IMR-90 (cell line): ENCODE measurements at regions not wholly inside any gene's neighbourhood (a gene's known extent, or its start where the extent isn't known, plus 50 kb on each side); places are given as distances from the start of the nearest gene placed in this dataset.
A peak's percentile ranks its signal among the peaks of the same experiment; 100 is the strongest.

ENCODE experiments used
- ATAC-seq: fragments of 200-7000 bp; cut with Tn5 transposase; 2 replicates; pipeline ENCODE4 v1.9.1; 2020; ENCODE audit warnings: low read depth, mild to moderate bottlenecking, moderate library complexity
- BruUV-seq: library from RNA; stranded (reverse); fragments of 400-500 nt; replicated peaks from 2 replicates; lab custom pipeline; 2021; lab: Mats Ljungman, UMichigan
- CTCF ChIA-PET: fragments of 300-600 bp; formaldehyde crosslinking; extraction: SDS; loops from one replicate; lab custom pipeline; 2021; ENCODE audit warnings: antibody characterized with exemption; lab: Yijun Ruan, JAX
- POLR2A ChIA-PET: fragments of 300-600 bp; sonication (Branson Sonifier 250); formaldehyde crosslinking; loops from one replicate; lab custom pipeline; 2022; ENCODE audit warnings: antibody characterized with exemption; ENCODE audit not compliant: unreplicated experiment; lab: Charles Lee
- DNase-seq: peaks from one replicate; pipeline ENCODE4 v3.0.0; 2013
- H2AFZ ChIP-seq: replicated peaks from 2 replicates; pipeline ENCODE3; 2013; ENCODE audit warnings: low read length, mild to moderate bottlenecking; ENCODE audit not compliant: poor library complexity
- H2AK5ac ChIP-seq: 2 replicates; pipeline ENCODE4 v1.6.1; 2013; ENCODE audit warnings: low read depth, low read length, inconsistent platforms
- H2AK9ac ChIP-seq: replicated peaks from 2 replicates; pipeline ENCODE3; 2013; ENCODE audit warnings: mild to moderate bottlenecking, low read depth, low read length, moderate library complexity; ENCODE audit not compliant: poor library complexity
- H2BK120ac ChIP-seq: 2 replicates; pipeline ENCODE4 v1.6.1; 2013; ENCODE audit warnings: low read depth, low read length, inconsistent platforms
- H2BK15ac ChIP-seq: 3 replicates; pipeline ENCODE4 v1.6.1; 2013; ENCODE audit warnings: low read depth, low read length, inconsistent platforms
- H2BK20ac ChIP-seq: 2 replicates; pipeline ENCODE4 v1.6.1; 2013; ENCODE audit warnings: low read depth, mild to moderate bottlenecking, inconsistent platforms, low read length, moderate library complexity
- H2BK5ac ChIP-seq: 2 replicates; pipeline ENCODE4 v1.6.1; 2013; ENCODE audit warnings: mild to moderate bottlenecking, low read depth, low read length, inconsistent platforms; ENCODE audit not compliant: poor library complexity, severe bottlenecking
- H3K14ac ChIP-seq: replicated peaks from 2 replicates; pipeline ENCODE4 v1.6.1; 2013; ENCODE audit warnings: low read depth, low read length, inconsistent platforms
- H3K18ac ChIP-seq: 2 replicates; pipeline ENCODE4 v1.6.1; 2013; ENCODE audit warnings: low read depth, low read length, control low read depth
- H3K23ac ChIP-seq: 2 replicates; pipeline ENCODE4 v1.6.1; 2013; ENCODE audit warnings: low read depth, low read length, inconsistent platforms
- H3K27ac ChIP-seq: 2 replicates; pipeline ENCODE4 v1.5.1; 2013; ENCODE audit warnings: mild to moderate bottlenecking, control low read depth, low read length; ENCODE audit not compliant: insufficient read depth
- H3K27me3 ChIP-seq: 2 replicates; pipeline ENCODE4 v1.6.1; 2013; ENCODE audit warnings: low read length; ENCODE audit not compliant: control insufficient read depth, insufficient read depth
- H3K36me3 ChIP-seq: 2 replicates; pipeline ENCODE4 v1.6.1; 2013; ENCODE audit warnings: low read length, mixed read lengths; ENCODE audit not compliant: control insufficient read depth, insufficient read depth
- H3K4ac ChIP-seq: 2 replicates; pipeline ENCODE4 v1.6.1; 2013; ENCODE audit warnings: low read depth, low read length, inconsistent platforms
- H3K4me1 ChIP-seq: 2 replicates; pipeline ENCODE4 v1.6.1; 2013; ENCODE audit warnings: low read length, mixed read lengths; ENCODE audit not compliant: control insufficient read depth, insufficient read depth
- H3K4me2 ChIP-seq: 2 replicates; pipeline ENCODE4 v1.6.1; 2013; ENCODE audit warnings: low read depth, mild to moderate bottlenecking, control low read depth, low read length, moderate library complexity
- H3K4me3 ChIP-seq: 2 replicates; pipeline ENCODE4 v1.5.1; 2013; ENCODE audit warnings: low read depth, mild to moderate bottlenecking, control low read depth, low read length, moderate library complexity; ENCODE audit not compliant: insufficient read depth
- H3K56ac ChIP-seq: 2 replicates; pipeline ENCODE4 v1.6.1; 2013; ENCODE audit warnings: low read length, inconsistent platforms; ENCODE audit not compliant: insufficient read depth; ENCODE audit errors: extremely low read depth
- H3K79me1 ChIP-seq, 2 experiments: 2 replicates each; pipeline ENCODE4 v1.6.1; 2013; ENCODE audit warnings: low read length in 2 of 2, inconsistent platforms in 1 of 2, low read depth in 1 of 2
- H3K9ac ChIP-seq: 2 replicates; pipeline ENCODE4 v1.6.1; 2013; ENCODE audit warnings: low read depth, low read length, control low read depth
- H3K9me1 ChIP-seq: 2 replicates; pipeline ENCODE4 v1.6.1; 2013; ENCODE audit warnings: low read length, inconsistent platforms; ENCODE audit not compliant: insufficient read depth
- H3K9me3 ChIP-seq: 2 replicates; pipeline ENCODE4 v1.6.1; 2013; ENCODE audit warnings: low read length; ENCODE audit not compliant: control insufficient read depth, insufficient read depth
- H4K20me1 ChIP-seq: 2 replicates; pipeline ENCODE4 v1.6.1; 2013; ENCODE audit warnings: low read length, inconsistent platforms; ENCODE audit not compliant: insufficient read depth
- H4K5ac ChIP-seq: 2 replicates; pipeline ENCODE4 v1.6.1; 2013; ENCODE audit warnings: mild to moderate bottlenecking, low read depth, low read length, control low read depth
- H4K8ac ChIP-seq, 2 experiments: 2 replicates each; pipeline ENCODE4 v1.6.1; 2013; ENCODE audit warnings: low read depth in 2 of 2, low read length in 2 of 2, control low read depth in 1 of 2, inconsistent platforms in 1 of 2
- H4K91ac ChIP-seq: 2 replicates; pipeline ENCODE4 v1.6.1; 2013; ENCODE audit warnings: low read depth, low read length, inconsistent platforms; ENCODE audit not compliant: insufficient read depth
- CHD1 ChIP-seq: IDR thresholded peaks from 2 replicates; pipeline ENCODE4 v1.6.1; 2012; ENCODE audit warnings: low read depth, low read length, improper control_type of control experiment
- MAFK ChIP-seq: IDR thresholded peaks from 2 replicates; pipeline ENCODE4 v1.6.1; 2012; ENCODE audit warnings: low read depth, low read length, improper control_type of control experiment
- NFE2L2 ChIP-seq: fragments of 150-350 bp; IDR thresholded peaks from 2 replicates; pipeline ENCODE4 v1.6.1; 2016; ENCODE audit warnings: low read depth, mild to moderate bottlenecking, low read length
- RAD21 ChIP-seq: IDR thresholded peaks from 2 replicates; pipeline ENCODE4 v1.6.1; 2012; ENCODE audit warnings: low read length, improper control_type of control experiment
- SMC3 ChIP-seq: fragments of 150-350 bp; IDR thresholded peaks from 2 replicates; pipeline ENCODE4 v1.6.1; 2016; ENCODE audit warnings: low read depth, mild to moderate bottlenecking, antibody characterized with exemption, low read length, moderate library complexity
- WGBS, 2 experiments: methylation state at CpG; one replicate each; pipeline versions ENCODE4 v1.1.5 to v1.1.7; 2013; ENCODE audit warnings: missing lambda C conversion rate in 2 of 2; ENCODE audit not compliant: insufficient read length in 1 of 2; ENCODE audit errors: extremely low coverage in 2 of 2; 5-methylcytosine and 5-hydroxymethylcytosine counted together
- dilution Hi-C: fragments of 300-500 bp; cut with HindIII; formaldehyde crosslinking; loops from one replicate; pipeline ENCODE4 v1.14.3; 2018; ENCODE audit warnings: low sequenced_read_pairs; ENCODE audit not compliant: unreplicated experiment
- in situ Hi-C: fragments of 300-500 bp; cut with MboI; formaldehyde crosslinking; loops from 3 replicates; pipeline ENCODE4 v1.14.3; 2019; ENCODE audit warnings: low sequenced_read_pairs, inconsistent platforms, mixed read lengths
- intact Hi-C: fragments of 100-400 bp; cut with micrococcal nuclease; formaldehyde crosslinking; loops from 2 replicates; pipeline ENCODE4 v1.10.0; 2022
- TF ChIP-seq, protein P1 (sequence below): conservative IDR thresholded peaks from 2 replicates; pipeline ENCODE4 v1.5.1; 2012; ENCODE audit warnings: mild to moderate bottlenecking, low read depth, low read length, improper control_type of control experiment

DNA sequence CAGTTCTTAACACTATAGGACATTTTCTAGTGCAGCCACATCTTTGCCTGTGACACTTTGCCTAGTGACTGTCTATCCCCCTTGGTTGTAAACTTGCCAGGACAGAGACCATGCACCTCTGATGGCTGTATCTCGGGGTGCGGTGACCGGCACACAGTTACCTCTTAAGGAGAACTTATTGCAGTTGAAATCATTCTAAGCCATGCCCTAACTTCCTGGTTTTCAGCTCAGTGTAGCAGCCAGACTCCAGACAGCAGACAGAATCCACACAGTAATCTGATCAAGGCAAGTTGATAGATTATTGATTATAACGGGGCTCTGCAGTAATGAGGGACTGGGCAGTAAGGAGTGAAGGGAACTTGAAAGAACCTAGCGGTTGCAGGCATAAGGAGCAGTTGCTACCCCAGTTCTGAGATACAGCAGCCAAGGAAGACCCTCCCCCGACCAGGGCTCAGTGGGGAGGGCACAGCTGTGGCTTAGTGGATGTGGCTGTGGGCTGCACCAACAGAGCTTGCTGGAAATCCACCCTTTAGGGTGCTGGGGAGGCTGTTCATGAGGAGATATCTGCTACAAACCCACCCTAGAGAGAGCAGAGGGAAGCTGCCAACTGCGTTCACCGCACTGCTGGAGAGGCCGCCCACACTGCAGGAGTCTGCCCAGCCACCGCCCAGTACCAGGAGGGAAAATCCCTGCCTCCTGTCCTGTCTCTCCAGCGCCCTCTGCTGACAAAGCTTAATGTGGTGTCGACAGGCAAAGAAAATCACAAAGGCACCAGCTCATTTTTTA lies 58.2 kb upstream of the BEGAIN start:
- H2BK120ac ChIP-seq, result no peak overlapping the region
- H3K27me3 ChIP-seq, result peaks cover 18% of the 10 kb centered on the region
- no peak overlapping the region for H2BK15ac ChIP-seq
- no peak overlapping the region for H3K23ac ChIP-seq
- dilution Hi-C loops, result no loop called here
- POLR2A ChIA-PET, result interaction anchor here (1.0 kb wide), 1 partner anchor 228 kb away, joined by 3 read pairs; no protein-coding TSS in a partner anchor
- H2AFZ ChIP-seq, result peak overlapping the region; percentile 87
- CTCF ChIA-PET, result interaction anchor here (0.5 to 3.0 kb wide), 17 partner anchors 8 to 263 kb away, joined by 3 to 26 read pairs (median 5); no protein-coding TSS in a partner anchor
- H3K4me2 ChIP-seq, result no peak overlapping the region; the same call in 1 of the 2 replicates
- no peak overlapping the region for H4K5ac ChIP-seq
- H3K9me3 ChIP-seq, result peaks cover 2% of the 10 kb centered on the region; the same call in 1 of the 2 replicates
- no peak overlapping the region for H3K9ac ChIP-seq
- H2BK20ac ChIP-seq, result no peak overlapping the region
- no peaks in the 10 kb centered on the region for H3K79me1 ChIP-seq
- H3K56ac ChIP-seq, result no peak overlapping the region
- no peak overlapping the region for H4K8ac ChIP-seq
- no TSS peak for BruUV-seq
- peaks cover 8% of the 10 kb centered on the region; the same call in 1 of the 2 replicates for H3K4me1 ChIP-seq
- intact Hi-C loops, result loop anchor here (1.0 kb wide), 2 partner anchors 228 to 260 kb away; no protein-coding TSS in a partner anchor
- H3K27ac ChIP-seq, result no peak overlapping the region
- H3K4me3 ChIP-seq, result no peak overlapping the region
- H3K36me3 ChIP-seq, result no peaks in the 10 kb centered on the region
- H2AK5ac ChIP-seq, result no peak overlapping the region
- H3K4ac ChIP-seq, result no peak overlapping the region
- TF ChIP-seq NFE2L2 (no peak), MAFK (0 out of 2 replicates have a peak, but pooled peaks have one; percentile 22), RAD21 (peak; percentile 77), CHD1 (no peak), SMC3 (peak; percentile 91)
- TF ChIP-seq, protein P1, sequence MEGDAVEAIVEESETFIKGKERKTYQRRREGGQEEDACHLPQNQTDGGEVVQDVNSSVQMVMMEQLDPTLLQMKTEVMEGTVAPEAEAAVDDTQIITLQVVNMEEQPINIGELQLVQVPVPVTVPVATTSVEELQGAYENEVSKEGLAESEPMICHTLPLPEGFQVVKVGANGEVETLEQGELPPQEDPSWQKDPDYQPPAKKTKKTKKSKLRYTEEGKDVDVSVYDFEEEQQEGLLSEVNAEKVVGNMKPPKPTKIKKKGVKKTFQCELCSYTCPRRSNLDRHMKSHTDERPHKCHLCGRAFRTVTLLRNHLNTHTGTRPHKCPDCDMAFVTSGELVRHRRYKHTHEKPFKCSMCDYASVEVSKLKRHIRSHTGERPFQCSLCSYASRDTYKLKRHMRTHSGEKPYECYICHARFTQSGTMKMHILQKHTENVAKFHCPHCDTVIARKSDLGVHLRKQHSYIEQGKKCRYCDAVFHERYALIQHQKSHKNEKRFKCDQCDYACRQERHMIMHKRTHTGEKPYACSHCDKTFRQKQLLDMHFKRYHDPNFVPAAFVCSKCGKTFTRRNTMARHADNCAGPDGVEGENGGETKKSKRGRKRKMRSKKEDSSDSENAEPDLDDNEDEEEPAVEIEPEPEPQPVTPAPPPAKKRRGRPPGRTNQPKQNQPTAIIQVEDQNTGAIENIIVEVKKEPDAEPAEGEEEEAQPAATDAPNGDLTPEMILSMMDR, result peak; percentile 82
- no peak overlapping the region for H2BK5ac ChIP-seq
- DNase-seq (peak; percentile 76), ATAC-seq (peak; percentile 83)
- no peak overlapping the region for H3K18ac ChIP-seq
- WGBS, 2 experiments, result 37% methylated on average over 6 of the region's 12 CpGs; no CpG with 5 or more reads in 1 of the 2 experiments
- H3K9me1 ChIP-seq, result no peaks in the 10 kb centered on the region
- no peak overlapping the region for H4K91ac ChIP-seq
- H4K20me1 ChIP-seq, result no peaks in the 10 kb centered on the region
- in situ Hi-C loops, result loop anchor here (10.0 kb wide), 1 partner anchor 231 kb away; no protein-coding TSS in a partner anchor
- H3K14ac ChIP-seq, result no peak overlapping the region
- no peak overlapping the region for H2AK9ac ChIP-seq
